CD14-positive monocyte (primary cell): ENCODE measurements at regions not wholly inside any gene's neighbourhood (a gene's known extent, or its start where the extent isn't known, plus 50 kb on each side); places are given as distances from the start of the nearest gene placed in this dataset.
A peak's percentile ranks its signal among the peaks of the same experiment; 100 is the strongest.

Experiments used
- DNase-seq, 3 donors: peaks; one replicate each; pipeline ENCODE4 v3.0.0-alpha.2; 2011 to 2022
- H2AFZ ChIP-seq: 2 replicates; pipeline ENCODE4 v1.6.0; 2012; ENCODE audit warnings: mild to moderate bottlenecking, low read depth, low read length, inconsistent platforms; ENCODE audit not compliant: insufficient read depth, poor library complexity, severe bottlenecking
- H3K27ac ChIP-seq, 2 donors: 1 replicate in 1 of 2; 2 replicates in 1 of 2; pipeline ENCODE4 v1.5.1; 2012 to 2013; ENCODE audit warnings: low read length in 2 of 2, control low read depth in 1 of 2, inconsistent platforms in 1 of 2, low read depth in 1 of 2, mild to moderate bottlenecking in 1 of 2
- H3K27me3 ChIP-seq, 2 donors: one replicate each; pipeline versions ENCODE4 v1.6.0 to v1.6.1; 2011 to 2013; ENCODE audit warnings: low read length in 2 of 2; ENCODE audit not compliant: control insufficient read depth in 2 of 2, insufficient read depth in 2 of 2
- H3K36me3 ChIP-seq, 2 donors: replicated peaks in 1 of 2; 1 replicate in 1 of 2; 2 replicates in 1 of 2; pipeline versions ENCODE4 v1.5.1 to v1.6.1; 2012 to 2013; ENCODE audit warnings: low read length in 2 of 2, control low read depth in 1 of 2, inconsistent platforms in 1 of 2, mild to moderate bottlenecking in 1 of 2; ENCODE audit not compliant: insufficient read depth in 2 of 2, control insufficient read depth in 1 of 2
- H3K4me1 ChIP-seq, 2 donors: 1 replicate in 1 of 2; 2 replicates in 1 of 2; pipeline versions ENCODE4 v1.5.1 to v1.6.1; 2012 to 2013; ENCODE audit warnings: low read length in 2 of 2, control low read depth in 1 of 2, inconsistent platforms in 1 of 2, mild to moderate bottlenecking in 1 of 2, moderate library complexity in 1 of 2; ENCODE audit not compliant: insufficient read depth in 2 of 2, control insufficient read depth in 1 of 2
- H3K4me2 ChIP-seq: replicated peaks from 2 replicates; pipeline ENCODE3; 2012; ENCODE audit warnings: low read length, moderate library complexity, mild to moderate bottlenecking; ENCODE audit not compliant: poor library complexity, severe bottlenecking; ENCODE audit errors: extremely low read depth
- H3K4me3 ChIP-seq, 3 experiments: fragments of 200-600 bp in 1 of 3; sonication (generic) in 1 of 3; replicated peaks in 1 of 3; 1 replicate in 2 of 3; 2 replicates in 1 of 3; pipeline ENCODE4 v1.5.1; 2011 to 2013; ENCODE audit warnings: low read length in 3 of 3, mild to moderate bottlenecking in 3 of 3, control low read depth in 2 of 3, low read depth in 2 of 3, inconsistent platforms in 1 of 3, moderate library complexity in 1 of 3
- H3K79me2 ChIP-seq: 2 replicates; pipeline ENCODE4 v1.6.0; 2012; ENCODE audit warnings: mild to moderate bottlenecking, control low read depth, inconsistent platforms, low read length, moderate library complexity; ENCODE audit not compliant: insufficient read depth
- H3K9ac ChIP-seq: 2 replicates; pipeline ENCODE4 v1.6.0; 2017; ENCODE audit warnings: low read length, mild to moderate bottlenecking; ENCODE audit not compliant: insufficient read depth, poor library complexity, severe bottlenecking
- H3K9me3 ChIP-seq, 2 donors: replicated peaks in 1 of 2; 1 replicate in 1 of 2; 2 replicates in 1 of 2; pipeline versions ENCODE4 v1.5.1 to v1.6.1; 2012 to 2013; ENCODE audit warnings: low read length in 2 of 2, control low read depth in 1 of 2; ENCODE audit not compliant: control insufficient read depth in 1 of 2, insufficient read depth in 1 of 2
- H4K20me1 ChIP-seq: 2 replicates; pipeline ENCODE4 v1.6.0; 2012; ENCODE audit warnings: mild to moderate bottlenecking, low read length, control low read depth, moderate library complexity; ENCODE audit not compliant: insufficient read depth
- H3K27ac Mint-ChIP-seq, 7 donors: one replicate each; pipeline ENCODE4 v1.8.0; 2020; ENCODE audit warnings: mild to moderate bottlenecking in 7 of 7, mixed read lengths in 7 of 7, moderate library complexity in 6 of 7, inconsistent platforms in 2 of 7
- H3K27me3 Mint-ChIP-seq, 3 donors: one replicate each; pipeline ENCODE4 v1.8.0; 2021 to 2022; ENCODE audit warnings: low read depth in 3 of 3, mild to moderate bottlenecking in 3 of 3, mixed read lengths in 3 of 3, moderate library complexity in 3 of 3, inconsistent platforms in 1 of 3
- H3K36me3 Mint-ChIP-seq, 2 donors: one replicate each; pipeline ENCODE4 v1.8.0; 2020; ENCODE audit warnings: mixed read lengths in 2 of 2, inconsistent platforms in 1 of 2, mild to moderate bottlenecking in 1 of 2
- H3K4me1 Mint-ChIP-seq: one replicate; pipeline ENCODE4 v1.8.0; 2020; ENCODE audit warnings: mild to moderate bottlenecking, mixed read lengths
- H3K4me3 Mint-ChIP-seq, 2 donors: one replicate each; pipeline ENCODE4 v1.8.0; 2020; ENCODE audit warnings: mild to moderate bottlenecking in 2 of 2, mixed read lengths in 2 of 2, moderate library complexity in 1 of 2
- H3K9me3 Mint-ChIP-seq, 7 donors: one replicate each; pipeline ENCODE4 v1.8.0; 2020 to 2022; ENCODE audit warnings: mixed read lengths in 7 of 7, mild to moderate bottlenecking in 6 of 7, moderate library complexity in 6 of 7, inconsistent platforms in 2 of 7
- CTCF ChIP-seq: fragments of 200-600 bp; IDR thresholded peaks from one replicate; pipeline ENCODE4 v1.8.0; 2022; ENCODE audit warnings: antibody characterized with exemption, mild to moderate bottlenecking
- WGBS: methylation state at CpG from one replicate; pipeline ENCODE4 v1.1.5; 2013; ENCODE audit warnings: missing lambda C conversion rate; ENCODE audit not compliant: insufficient coverage; 5-methylcytosine and 5-hydroxymethylcytosine counted together
- intact Hi-C, 2 donors: fragments of 100-400 bp; cut with micrococcal nuclease; formaldehyde crosslinking; loops; one replicate each; pipeline versions ENCODE4 v1.15.0 to v1.15.1; 2023

- Histone ChIP-seq H3K9me3 (peaks cover 0 to 13% of the 10 kb centered on the region in 2 donors), H3K4me3 (no peak overlapping the region), H3K4me2 (no peak overlapping the region), H3K4me1 (peaks cover 3 to 9% of the 10 kb centered on the region in 2 donors), H3K27me3 (no peaks in the 10 kb centered on the region), H3K9ac (no peak overlapping the region), H3K79me2 (no peaks in the 10 kb centered on the region), H4K20me1 (no peaks in the 10 kb centered on the region), H3K27ac (no peak overlapping the region), H3K36me3 (no peaks in the 10 kb centered on the region), H2AFZ (no peak overlapping the region)
- TF ChIP-seq CTCF, result no peak
- no peak overlapping the region for H3K4me3 Mint-ChIP-seq
- intact Hi-C loops, result no loop called here
- peaks cover 14% of the 10 kb centered on the region for H3K4me1 Mint-ChIP-seq
- H3K36me3 Mint-ChIP-seq, result peaks cover 0 to 4% of the 10 kb centered on the region in 2 donors
- DNase-seq, result no peak
- H3K27me3 Mint-ChIP-seq, result peaks cover 0 to 3% (median 2%) of the 10 kb centered on the region in 3 donors
- H3K9me3 Mint-ChIP-seq, result peaks cover 17 to 28% (median 20%) of the 10 kb centered on the region in 7 donors
- WGBS, result no CpG with 5 or more reads among the region's 1 CpG
- no peak overlapping the region for H3K27ac Mint-ChIP-seq
These were observed 86.4 kb downstream of the CYP26A1 start for GRCh38 chr10:93160140-93160539.

DNA sequence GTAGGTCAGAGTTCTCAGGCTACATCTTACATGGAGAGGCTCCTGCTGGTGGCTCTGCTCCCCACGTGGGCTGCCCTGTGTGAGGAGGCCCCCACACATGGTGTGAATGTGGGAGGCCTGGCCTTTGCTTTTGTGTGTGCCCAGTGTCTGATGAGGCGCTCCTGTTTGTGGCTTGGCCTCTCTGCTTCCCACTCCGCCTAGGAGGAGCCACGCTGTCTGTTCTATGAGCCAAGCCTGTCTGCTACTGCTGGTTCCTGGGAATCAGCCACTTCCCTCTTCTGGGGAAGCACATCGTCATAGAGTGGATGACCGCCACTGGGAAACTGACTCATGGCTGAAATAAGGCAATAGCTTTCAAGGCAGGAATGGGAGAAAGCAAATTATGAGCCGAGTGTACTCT is 87.1 kb downstream of the CYP26A1 start:
- no peak overlapping the region for H3K4me3 Mint-ChIP-seq
- peaks cover 8% of the 10 kb centered on the region for H3K4me1 Mint-ChIP-seq
- Histone ChIP-seq H3K4me2 (no peak overlapping the region), H3K79me2 (no peaks in the 10 kb centered on the region), H3K36me3 (no peaks in the 10 kb centered on the region), H2AFZ (no peak overlapping the region), H3K9me3 (peaks cover 0 to 13% of the 10 kb centered on the region in 2 donors), H3K27ac (no peak overlapping the region), H3K4me1 (peaks cover under 1 to 3% of the 10 kb centered on the region in 2 donors), H3K27me3 (no peaks in the 10 kb centered on the region), H3K9ac (no peak overlapping the region), H3K4me3 (no peak overlapping the region), H4K20me1 (no peaks in the 10 kb centered on the region)
- peaks cover 2 to 3% (median 3%) of the 10 kb centered on the region in 3 donors for H3K27me3 Mint-ChIP-seq
- WGBS, result 57% methylated on average over 7 of the region's 7 CpGs
- H3K36me3 Mint-ChIP-seq, result peaks cover 0 to 4% of the 10 kb centered on the region in 2 donors
- peaks cover 14 to 23% (median 18%) of the 10 kb centered on the region in 7 donors for H3K9me3 Mint-ChIP-seq
- intact Hi-C loops, result no loop called here
- no peak for TF ChIP-seq CTCF
- DNase-seq, result peak; percentile 55 to 76 (median 74)
- H3K27ac Mint-ChIP-seq, result peak overlapping the region in 3 of 7 donors; percentile 15 to 47 (median 24)
